PC-3 (cell line): ENCODE measurements at regions not wholly inside any gene's neighbourhood (a gene's known extent, or its start where the extent isn't known, plus 50 kb on each side); places are given as distances from the start of the nearest gene placed in this dataset.

Experiments used
- ATAC-seq: fragments of 200-7000 bp; cut with Tn5 transposase; 2 replicates; pipeline ENCODE4 v1.9.1; 2020; ENCODE audit warnings: mild to moderate bottlenecking, moderate library complexity
- BruUV-seq: library from RNA; stranded (reverse); fragments of 400-500 nt; replicated peaks from 2 replicates; lab custom pipeline; 2021; lab: Mats Ljungman, UMichigan
- CTCF ChIA-PET: fragments of 300-600 bp; sonication (Branson Sonifier 250); formaldehyde crosslinking; loops from one replicate; lab custom pipeline; 2022; ENCODE audit warnings: antibody characterized with exemption; lab: Charles Lee
- POLR2A ChIA-PET: fragments of 300-600 bp; sonication (Branson Sonifier 250); formaldehyde crosslinking; loops from one replicate; lab custom pipeline; 2022; ENCODE audit warnings: antibody characterized with exemption; ENCODE audit not compliant: unreplicated experiment; lab: Charles Lee
- DNase-seq: peaks from one replicate; pipeline ENCODE4 v3.0.0-alpha.2; 2015
- H2AFZ ChIP-seq: fragments of 300-600 bp; sonication (generic); 2 replicates; pipeline ENCODE4 v1.6.0; 2016; ENCODE audit warnings: antibody characterized with exemption, low read length
- H3F3A ChIP-seq: fragments of 300-600 bp; sonication (generic); one replicate; pipeline ENCODE4 v1.6.0; 2017; ENCODE audit warnings: antibody characterized with exemption, low read length, control low read depth, mild to moderate bottlenecking; ENCODE audit not compliant: unreplicated experiment
- H3K27ac ChIP-seq: fragments of 300-600 bp; sonication (generic); 2 replicates; pipeline ENCODE4 v1.5.1; 2016; ENCODE audit warnings: mild to moderate bottlenecking, low read length
- H3K27me3 ChIP-seq: fragments of 300-600 bp; sonication (generic); 2 replicates; pipeline ENCODE4 v1.6.1; 2016; ENCODE audit warnings: low read length, mixed read lengths
- H3K36me3 ChIP-seq: fragments of 300-600 bp; sonication (generic); 2 replicates; pipeline ENCODE4 v1.6.1; 2016; ENCODE audit warnings: low read depth, mixed run types, low read length, mixed read lengths
- H3K4me1 ChIP-seq: fragments of 300-600 bp; sonication (generic); 2 replicates; pipeline ENCODE4 v1.5.1; 2016; ENCODE audit warnings: low read length; ENCODE audit not compliant: insufficient read depth
- H3K4me2 ChIP-seq: fragments of 300-600 bp; sonication (generic); 2 replicates; pipeline ENCODE4 v1.6.0; 2016; ENCODE audit warnings: low read length
- H3K4me3 ChIP-seq: fragments of 300-600 bp; sonication (generic); 2 replicates; pipeline ENCODE4 v1.5.1; 2016; ENCODE audit warnings: mild to moderate bottlenecking, low read length, mixed read lengths
- H3K79me2 ChIP-seq: fragments of 300-600 bp; sonication (generic); 2 replicates; pipeline ENCODE4 v1.6.1; 2017; ENCODE audit warnings: low read length, mixed read lengths
- H3K9ac ChIP-seq: fragments of 300-600 bp; sonication (generic); 2 replicates; pipeline ENCODE4 v1.6.0; 2016; ENCODE audit warnings: mild to moderate bottlenecking, low read length
- H3K9me2 ChIP-seq: fragments of 300-600 bp; sonication (generic); replicated peaks from 2 replicates; pipeline ENCODE4 v1.6.1; 2016; ENCODE audit warnings: mixed run types, low read length, mixed read lengths
- H3K9me3 ChIP-seq: fragments of 300-600 bp; sonication (generic); 2 replicates; pipeline ENCODE4 v1.6.1; 2016; ENCODE audit warnings: low read length, mixed read lengths
- H4K20me1 ChIP-seq: fragments of 300-600 bp; sonication (generic); 2 replicates; pipeline ENCODE4 v1.6.1; 2016; ENCODE audit warnings: low read length, mixed read lengths
- EZH2 ChIP-seq: fragments of 300-600 bp; sonication (generic); IDR thresholded peaks from one replicate; pipeline ENCODE4 v1.6.1; 2017; ENCODE audit warnings: antibody characterized with exemption, mild to moderate bottlenecking, low read length; ENCODE audit not compliant: unreplicated experiment
- EZH2phosphoT487 ChIP-seq: fragments of 300-600 bp; sonication (generic); IDR thresholded peaks from 2 replicates; pipeline ENCODE4 v1.6.1; 2018; ENCODE audit warnings: mild to moderate bottlenecking, antibody characterized with exemption, low read length, borderline replicate concordance
- intact Hi-C: fragments of 100-400 bp; cut with micrococcal nuclease; formaldehyde crosslinking; loops from 2 replicates; pipeline ENCODE4 v1.9.0; 2023
- TF ChIP-seq, protein P1 (sequence below): fragments of 300-600 bp; sonication (generic); conservative IDR thresholded peaks from 2 replicates; pipeline ENCODE4 v1.5.1; 2017; ENCODE audit warnings: antibody characterized with exemption, low read depth, mild to moderate bottlenecking, low read length

DNA sequence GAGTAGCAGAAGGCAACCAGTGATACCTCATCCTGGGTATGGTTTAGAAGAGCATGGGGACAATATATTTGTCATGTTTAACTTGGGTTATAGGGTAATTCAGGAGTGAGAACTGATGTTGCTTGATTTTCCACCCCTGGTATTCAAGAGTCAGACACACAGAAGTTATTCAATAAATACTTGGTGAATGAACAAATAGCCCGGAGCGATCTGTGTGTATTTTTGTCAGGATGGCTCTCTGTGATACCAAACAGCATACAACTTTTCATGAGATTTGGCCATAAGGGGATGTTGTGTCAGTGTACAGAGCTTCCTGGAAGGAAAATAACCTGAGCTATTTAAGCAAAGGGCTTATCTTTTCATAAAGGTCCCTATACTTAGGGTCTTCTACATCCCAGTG is 270.2 kb upstream of the C1orf87 start:
- peak; percentile 66 for DNase-seq
- Histone ChIP-seq H3K9me2 (no peaks in the 10 kb centered on the region), H3K27ac (no peak overlapping the region), H3K79me2 (no peaks in the 10 kb centered on the region), H3K4me2 (no peak overlapping the region), H3K9me3 (no peaks in the 10 kb centered on the region), H3K4me1 (peaks cover 17% of the 10 kb centered on the region), H3K27me3 (no peaks in the 10 kb centered on the region), H3K9ac (no peak overlapping the region), H4K20me1 (no peaks in the 10 kb centered on the region), H2AFZ (no peak overlapping the region), H3K4me3 (no peak overlapping the region), H3F3A (no peaks in the 10 kb centered on the region), H3K36me3 (no peaks in the 10 kb centered on the region)
- ChIA-PET CTCF (no interaction called here), POLR2A (no interaction called here)
- intact Hi-C loops: no loop called here
- ATAC-seq: peak; percentile 22; the same call in 1 of the 2 replicates
- BruUV-seq: no TSS peak
- TF ChIP-seq EZH2phosphoT487: no peak
- TF ChIP-seq, protein P1, sequence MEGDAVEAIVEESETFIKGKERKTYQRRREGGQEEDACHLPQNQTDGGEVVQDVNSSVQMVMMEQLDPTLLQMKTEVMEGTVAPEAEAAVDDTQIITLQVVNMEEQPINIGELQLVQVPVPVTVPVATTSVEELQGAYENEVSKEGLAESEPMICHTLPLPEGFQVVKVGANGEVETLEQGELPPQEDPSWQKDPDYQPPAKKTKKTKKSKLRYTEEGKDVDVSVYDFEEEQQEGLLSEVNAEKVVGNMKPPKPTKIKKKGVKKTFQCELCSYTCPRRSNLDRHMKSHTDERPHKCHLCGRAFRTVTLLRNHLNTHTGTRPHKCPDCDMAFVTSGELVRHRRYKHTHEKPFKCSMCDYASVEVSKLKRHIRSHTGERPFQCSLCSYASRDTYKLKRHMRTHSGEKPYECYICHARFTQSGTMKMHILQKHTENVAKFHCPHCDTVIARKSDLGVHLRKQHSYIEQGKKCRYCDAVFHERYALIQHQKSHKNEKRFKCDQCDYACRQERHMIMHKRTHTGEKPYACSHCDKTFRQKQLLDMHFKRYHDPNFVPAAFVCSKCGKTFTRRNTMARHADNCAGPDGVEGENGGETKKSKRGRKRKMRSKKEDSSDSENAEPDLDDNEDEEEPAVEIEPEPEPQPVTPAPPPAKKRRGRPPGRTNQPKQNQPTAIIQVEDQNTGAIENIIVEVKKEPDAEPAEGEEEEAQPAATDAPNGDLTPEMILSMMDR: no peak

DNA sequence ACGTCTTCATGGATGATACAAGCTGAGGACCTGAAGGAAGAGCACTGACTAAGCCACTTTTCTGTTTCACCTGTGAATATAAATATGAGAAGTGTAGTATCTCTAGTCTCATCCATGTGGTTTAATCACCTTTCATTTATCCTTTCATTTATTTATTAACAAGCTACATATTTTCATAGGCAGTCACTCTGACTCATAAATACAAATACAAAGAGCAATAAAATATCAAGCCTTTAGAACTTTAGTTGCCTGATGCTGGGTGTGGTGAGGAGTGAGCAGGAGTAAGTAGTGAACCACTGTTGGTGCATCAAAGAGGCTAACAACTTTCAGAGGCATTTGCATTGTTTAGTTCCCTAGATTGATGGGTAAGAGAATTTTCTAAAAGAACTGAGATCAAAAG is 269.0 kb upstream of the C1orf87 start:
- no peaks in the 10 kb centered on the region for H3K9me3 ChIP-seq
- TF ChIP-seq, protein P1: no peak
- TF ChIP-seq EZH2phosphoT487: no peak
- no peak for TF ChIP-seq EZH2
- no TSS peak for BruUV-seq
- no peaks in the 10 kb centered on the region for H3K9me2 ChIP-seq
- intact Hi-C loops: no loop called here
- H3K4me3 ChIP-seq: no peak overlapping the region
- ATAC-seq (peak; percentile 69), DNase-seq (peak; percentile 68)
- 0 out of 2 replicates have a peak overlapping the region, but pooled peaks have one; percentile 5 for H3K4me2 ChIP-seq
- H3K79me2 ChIP-seq: no peaks in the 10 kb centered on the region
- no peaks in the 10 kb centered on the region for H4K20me1 ChIP-seq
- H2AFZ ChIP-seq: no peak overlapping the region
- 0 out of 2 replicates have a peak, but pooled peaks cover 2% of the 10 kb centered on the region for H3K27me3 ChIP-seq
- no peaks in the 10 kb centered on the region for H3F3A ChIP-seq
- H3K36me3 ChIP-seq: no peaks in the 10 kb centered on the region
- CTCF ChIA-PET: no interaction called here
- H3K9ac ChIP-seq: no peak overlapping the region
- H3K4me1 ChIP-seq: peaks cover 17% of the 10 kb centered on the region
- POLR2A ChIA-PET: no interaction called here
- H3K27ac ChIP-seq: no peak overlapping the region

GRCh38 chr1:60341274-60341673 is 267.7 kb upstream of the C1orf87 start:
- Histone ChIP-seq H3F3A (no peaks in the 10 kb centered on the region), H3K9ac (no peak overlapping the region), H3K4me3 (no peak overlapping the region), H3K9me3 (no peaks in the 10 kb centered on the region), H3K36me3 (no peaks in the 10 kb centered on the region), H3K4me1 (peaks cover 17% of the 10 kb centered on the region), H2AFZ (no peak overlapping the region), H3K27me3 (0 out of 2 replicates have a peak, but pooled peaks cover 3% of the 10 kb centered on the region), H3K9me2 (no peaks in the 10 kb centered on the region), H3K27ac (no peak overlapping the region), H3K79me2 (no peaks in the 10 kb centered on the region), H3K4me2 (no peak overlapping the region), H4K20me1 (no peaks in the 10 kb centered on the region)
- ChIA-PET POLR2A (no interaction called here), CTCF (no interaction called here)
- intact Hi-C loops: no loop called here
- TF ChIP-seq EZH2phosphoT487 (no peak), EZH2 (no peak)
- DNase-seq (no peak), ATAC-seq (no peak)
- no TSS peak for BruUV-seq
